GM23338 (cell line): ENCODE measurements at regions not wholly inside any gene's neighbourhood (a gene's known extent, or its start where the extent isn't known, plus 50 kb on each side); places are given as distances from the start of the nearest gene placed in this dataset.
"Not testable (repeated sequence)": the region's sequence is repeated elsewhere in the genome, so short reads cannot be mapped to it uniquely, and the experiment has no call there.

Source experiments
- ATAC-seq: fragments of 200-7000 bp; cut with Tn5 transposase; 3 replicates; pipeline ENCODE4 v1.9.1; 2020
- DNase-seq: peaks from one replicate; pipeline ENCODE4 v3.0.0-alpha.2; 2015; ENCODE audit warnings: low spot score
- H2AFZ ChIP-seq: fragments of 200-600 bp; sonication (generic); 2 replicates; pipeline ENCODE4 v1.8.0; 2016; ENCODE audit warnings: antibody characterized with exemption, mild to moderate bottlenecking, moderate library complexity
- H3F3A ChIP-seq: fragments of 200-600 bp; sonication (generic); replicated peaks from 2 replicates; pipeline ENCODE4 v1.8.0; 2017; ENCODE audit warnings: antibody characterized with exemption, mixed run types, low read depth
- H3K27ac ChIP-seq: fragments of 200-600 bp; sonication (generic); 2 replicates; pipeline ENCODE4 v1.6.1; 2016; ENCODE audit warnings: low read depth
- H3K27me3 ChIP-seq: fragments of 200-600 bp; sonication (generic); 2 replicates; pipeline ENCODE4 v1.8.0; 2016; ENCODE audit warnings: mild to moderate bottlenecking, mixed run types, moderate library complexity; ENCODE audit not compliant: insufficient read depth
- H3K36me3 ChIP-seq: fragments of 200-600 bp; sonication (generic); 2 replicates; pipeline ENCODE4 v1.8.0; 2016; ENCODE audit warnings: mild to moderate bottlenecking; ENCODE audit not compliant: insufficient read depth
- H3K4me1 ChIP-seq: fragments of 200-600 bp; sonication (generic); 2 replicates; pipeline ENCODE4 v1.8.0; 2016; ENCODE audit warnings: mild to moderate bottlenecking, moderate library complexity; ENCODE audit not compliant: insufficient read depth
- H3K4me2 ChIP-seq: fragments of 200-600 bp; sonication (generic); 2 replicates; pipeline ENCODE4 v1.7.1; 2017; ENCODE audit warnings: mixed run types
- H3K4me3 ChIP-seq: fragments of 200-600 bp; sonication (generic); 2 replicates; pipeline ENCODE4 v1.6.1; 2016; ENCODE audit warnings: mixed run types
- H3K79me2 ChIP-seq: fragments of 200-600 bp; sonication (generic); replicated peaks from 2 replicates; pipeline ENCODE4 v1.8.0; 2017; ENCODE audit warnings: mild to moderate bottlenecking; ENCODE audit not compliant: insufficient read depth
- H3K9me2 ChIP-seq: fragments of 200-600 bp; sonication (generic); 2 replicates; pipeline ENCODE4 v1.8.0; 2017; ENCODE audit not compliant: insufficient read depth
- H4K20me1 ChIP-seq: fragments of 200-600 bp; sonication (generic); replicated peaks from 2 replicates; pipeline ENCODE4 v1.8.0; 2017; ENCODE audit warnings: mild to moderate bottlenecking; ENCODE audit not compliant: insufficient read depth
- H3K27ac Mint-ChIP-seq: 2 replicates; pipeline ENCODE4 v1.8.0; 2020; ENCODE audit warnings: inconsistent platforms, mild to moderate bottlenecking, moderate library complexity, mixed read lengths
- H3K27me3 Mint-ChIP-seq: 3 replicates; pipeline ENCODE4 v1.8.0; 2022; ENCODE audit warnings: low read depth, mild to moderate bottlenecking, moderate library complexity, mixed read lengths, inconsistent platforms; ENCODE audit not compliant: insufficient read depth, poor library complexity
- H3K36me3 Mint-ChIP-seq: 3 replicates; pipeline ENCODE4 v1.8.0; 2021; ENCODE audit warnings: low read depth, mild to moderate bottlenecking, inconsistent platforms, moderate library complexity, mixed read lengths
- H3K4me1 Mint-ChIP-seq: 3 replicates; pipeline ENCODE4 v1.8.0; 2020; ENCODE audit warnings: mild to moderate bottlenecking, inconsistent platforms, mixed read lengths
- H3K4me3 Mint-ChIP-seq: 3 replicates; pipeline ENCODE4 v1.8.0; 2021; ENCODE audit warnings: moderate library complexity, mild to moderate bottlenecking, inconsistent platforms, mixed read lengths
- H3K9me3 Mint-ChIP-seq: 3 replicates; pipeline ENCODE4 v1.8.0; 2020; ENCODE audit warnings: moderate library complexity, mild to moderate bottlenecking, inconsistent platforms, mixed read lengths
- CREB1 ChIP-seq: fragments of 250-450 bp; sonication (Bioruptor Pico); IDR thresholded peaks from 2 replicates; pipeline ENCODE4 v1.5.0; 2020; ENCODE audit warnings: low read depth, mild to moderate bottlenecking, moderate library complexity
- CTCF ChIP-seq, 2 experiments: fragments of 200-600 bp in 1 of 2; sonication (generic) in 1 of 2; conservative IDR thresholded peaks; 2 replicates each; pipeline versions ENCODE4 v1.5.1 to v1.6.1; 2016 to 2017; ENCODE audit warnings: antibody characterized with exemption in 2 of 2, low read depth in 2 of 2, mild to moderate bottlenecking in 2 of 2, moderate library complexity in 1 of 2
- ETS1 ChIP-seq: IDR thresholded peaks from 2 replicates; pipeline ENCODE4 v1.6.1; 2016; ENCODE audit warnings: antibody characterized with exemption
- EZH2 ChIP-seq: fragments of 200-600 bp; sonication (generic); IDR thresholded peaks from one replicate; pipeline ENCODE4 v1.8.0; 2017; ENCODE audit warnings: antibody characterized with exemption, mild to moderate bottlenecking, low read depth; ENCODE audit not compliant: unreplicated experiment
- EZH2phosphoT487 ChIP-seq: fragments of 200-600 bp; sonication (generic); IDR thresholded peaks from one replicate; pipeline ENCODE4 v1.8.1; 2018; ENCODE audit warnings: antibody characterized with exemption; ENCODE audit not compliant: unreplicated experiment
- JUNB ChIP-seq: IDR thresholded peaks from one replicate; pipeline ENCODE4 v1.6.1; 2016; ENCODE audit warnings: antibody characterized with exemption; ENCODE audit not compliant: unreplicated experiment
- NANOG ChIP-seq: IDR thresholded peaks from 2 replicates; pipeline ENCODE4 v1.6.1; 2016; ENCODE audit warnings: antibody characterized with exemption, borderline replicate concordance
- POLR2AphosphoS5 ChIP-seq: IDR thresholded peaks from 2 replicates; pipeline ENCODE4 v1.6.1; 2016; ENCODE audit warnings: antibody characterized with exemption, low read depth
- REST ChIP-seq: IDR thresholded peaks from one replicate; pipeline ENCODE4 v1.6.1; 2018; ENCODE audit warnings: antibody characterized with exemption; ENCODE audit not compliant: unreplicated experiment
- STAT1 ChIP-seq: IDR thresholded peaks from one replicate; pipeline ENCODE4 v1.6.1; 2016; ENCODE audit warnings: antibody characterized with exemption; ENCODE audit not compliant: unreplicated experiment
- ZNF114 ChIP-seq: fragments of 250-450 bp; sonication (Bioruptor Pico); IDR thresholded peaks from 2 replicates; pipeline ENCODE4 v1.5.0; 2020; ENCODE audit warnings: mild to moderate bottlenecking, moderate library complexity
- ZNF331 ChIP-seq: fragments of 250-450 bp; sonication (Bioruptor Pico); IDR thresholded peaks from 2 replicates; pipeline ENCODE4 v1.5.0; 2020; ENCODE audit warnings: low read depth, mild to moderate bottlenecking, moderate library complexity

GRCh38 chr10:90250784-90251183 lies 549.4 kb downstream of the KIF20B start:
- H3K9me2 ChIP-seq = peaks cover 15% of the 10 kb centered on the region; the same call in 1 of the 2 replicates
- not testable (repeated sequence) for H3K27me3 Mint-ChIP-seq, DNase-seq, H3K27me3 ChIP-seq, H3K9me3 Mint-ChIP-seq, H3K4me2 ChIP-seq, H3K4me3 ChIP-seq, H3K4me1 ChIP-seq, H3K27ac Mint-ChIP-seq, H3K79me2 ChIP-seq, H3K4me3 Mint-ChIP-seq, H3K27ac ChIP-seq, H3K36me3 ChIP-seq, H3F3A ChIP-seq, ATAC-seq, H4K20me1 ChIP-seq
- H3K36me3 Mint-ChIP-seq = peaks cover 13% of the 10 kb centered on the region; the same call in 2 of the 3 replicates
- peak overlapping the region; percentile 57; the same call in 1 of the 2 replicates for H2AFZ ChIP-seq
- H3K4me1 Mint-ChIP-seq = peaks cover 13% of the 10 kb centered on the region

- no peak overlapping the region for H3K4me3 Mint-ChIP-seq
- no peak overlapping the region for H2AFZ ChIP-seq
- no peaks in the 10 kb centered on the region for H3K27me3 Mint-ChIP-seq
- DNase-seq (no peak), ATAC-seq (no peak)
- no peaks in the 10 kb centered on the region for H3K36me3 ChIP-seq
- no peaks in the 10 kb centered on the region for H3K79me2 ChIP-seq
- H3K27me3 ChIP-seq = no peaks in the 10 kb centered on the region
- H3K4me1 ChIP-seq = no peaks in the 10 kb centered on the region
- no peaks in the 10 kb centered on the region; the same call in 1 of the 2 replicates for H3K9me2 ChIP-seq
- H3K27ac Mint-ChIP-seq = no peak overlapping the region
- H3K4me2 ChIP-seq = no peak overlapping the region
- H3K36me3 Mint-ChIP-seq = peaks cover 5% of the 10 kb centered on the region; the same call in 1 of the 3 replicates
- H3F3A ChIP-seq = no peaks in the 10 kb centered on the region
- no peak overlapping the region for H3K4me3 ChIP-seq
- no peaks in the 10 kb centered on the region for H4K20me1 ChIP-seq
- no peaks in the 10 kb centered on the region; the same call in 2 of the 3 replicates for H3K4me1 Mint-ChIP-seq
- no peaks in the 10 kb centered on the region for H3K9me3 Mint-ChIP-seq
- no peak overlapping the region for H3K27ac ChIP-seq
- TF ChIP-seq STAT1 = no peak
- no peak for TF ChIP-seq POLR2AphosphoS5
- no peak for TF ChIP-seq CTCF (conservative IDR thresholded peaks at IDR 0.05; ENCODE audit: low read depth in 2 of 2)
- no peak for TF ChIP-seq ZNF114 (CRISPR knock-in tag)
- TF ChIP-seq ZNF331 (CRISPR knock-in tag) = no peak
- TF ChIP-seq NANOG = no peak
- TF ChIP-seq EZH2 = no peak
- TF ChIP-seq CREB1 (CRISPR knock-in tag) = no peak
- TF ChIP-seq EZH2phosphoT487 = no peak
- no peak for TF ChIP-seq ETS1
- TF ChIP-seq REST = no peak
- TF ChIP-seq JUNB = no peak
Measured at GRCh38 chr10:90269699-90270098, 568.3 kb downstream of the KIF20B start.
